ENCODE measurements at regions not wholly inside any gene's neighbourhood (a gene's known extent, or its start where the extent isn't known, plus 50 kb on each side); places are given as distances from the start of the nearest gene placed in this dataset.

GRCh38 chr10:36533861-36534260, 591.5 kb upstream of the ANKRD30A start:
- no peak overlapping the region for H3K4me2 ChIP-seq (ENCODE audit: extremely low read depth, insufficient read depth, low read length)
- no peak overlapping the region for H3K9ac ChIP-seq (ENCODE audit: insufficient read depth, low read length)
- no peaks in the 10 kb centered on the region for H3K9me3 ChIP-seq (ENCODE audit: control insufficient read depth, insufficient read depth, low read depth, low read length)
- H3K4me3 ChIP-seq (replicated peaks in 1 of 4; ENCODE audit: control extremely low read depth in 1 of 4, insufficient read depth in 1 of 4, low read depth in 3 of 4, low read length in 4 of 4) = no peak overlapping the region
- H3K27me3 ChIP-seq (ENCODE audit: control insufficient read depth, insufficient read depth, low read length) = no peaks in the 10 kb centered on the region
- H3K27ac ChIP-seq (ENCODE audit: insufficient read depth, low read length) = no peak overlapping the region
- no peaks in the 10 kb centered on the region for H3K4me1 ChIP-seq (ENCODE audit: control insufficient read depth, extremely low read depth, insufficient read depth, low read length)
- TF ChIP-seq CTCF (conservative IDR thresholded peaks at IDR 0.05 in 1 of 2, IDR thresholded peaks at IDR 0.05 in 1 of 2; ENCODE audit: low read depth in 1 of 2, low read length in 2 of 2) (no peak), EZH2 (IDR thresholded peaks at IDR 0.05; ENCODE audit: low read length, missing control alignments) (no peak)
- no peaks in the 10 kb centered on the region for H3K36me3 ChIP-seq (ENCODE audit: control insufficient read depth, insufficient read depth, low read length)
- H2AFZ ChIP-seq (ENCODE audit: low read length) = no peak overlapping the region
- H3K79me2 ChIP-seq (ENCODE audit: control insufficient read depth, insufficient read depth, low read length) = no peaks in the 10 kb centered on the region
- DNase-seq (ENCODE audit: low read depth in 2 of 2) = no peak
- no peaks in the 10 kb centered on the region for H4K20me1 ChIP-seq (ENCODE audit: control insufficient read depth, extremely low read depth, insufficient read depth, low read length)

DNA sequence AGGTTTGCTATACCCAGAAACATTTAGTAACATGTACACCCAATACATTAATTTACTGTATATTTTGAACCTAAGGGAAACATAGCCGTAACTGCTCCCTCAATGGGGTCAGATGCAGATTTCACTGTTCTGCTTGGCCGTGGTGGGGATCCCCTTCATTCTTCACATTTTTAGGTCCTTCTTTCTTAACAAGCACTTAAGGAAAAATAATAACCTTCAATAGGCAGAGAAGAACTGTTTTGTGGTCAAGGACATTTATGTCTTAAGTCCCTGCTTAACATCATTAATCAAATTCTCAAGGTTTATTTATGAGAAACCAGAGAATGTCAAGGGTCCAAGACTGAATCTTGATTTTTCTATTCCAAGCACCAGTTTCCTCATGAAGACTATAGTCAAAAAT, 592.1 kb upstream of the ANKRD30A start:
- Histone ChIP-seq H2AFZ (ENCODE audit: low read length) (no peak overlapping the region), H3K4me3 (replicated peaks in 1 of 4; ENCODE audit: control extremely low read depth in 1 of 4, insufficient read depth in 1 of 4, low read depth in 3 of 4, low read length in 4 of 4) (no peak overlapping the region), H3K27me3 (ENCODE audit: control insufficient read depth, insufficient read depth, low read length) (no peaks in the 10 kb centered on the region), H3K36me3 (ENCODE audit: control insufficient read depth, insufficient read depth, low read length) (no peaks in the 10 kb centered on the region), H3K27ac (ENCODE audit: insufficient read depth, low read length) (no peak overlapping the region), H3K79me2 (ENCODE audit: control insufficient read depth, insufficient read depth, low read length) (no peaks in the 10 kb centered on the region), H3K9me3 (ENCODE audit: control insufficient read depth, insufficient read depth, low read depth, low read length) (no peaks in the 10 kb centered on the region), H3K4me1 (ENCODE audit: control insufficient read depth, extremely low read depth, insufficient read depth, low read length) (no peaks in the 10 kb centered on the region), H3K9ac (ENCODE audit: insufficient read depth, low read length) (no peak overlapping the region), H4K20me1 (ENCODE audit: control insufficient read depth, extremely low read depth, insufficient read depth, low read length) (no peaks in the 10 kb centered on the region), H3K4me2 (ENCODE audit: extremely low read depth, insufficient read depth, low read length) (no peak overlapping the region)
- DNase-seq (ENCODE audit: low read depth in 2 of 2) = no peak
- TF ChIP-seq EZH2 (IDR thresholded peaks at IDR 0.05; ENCODE audit: low read length, missing control alignments) (no peak), CTCF (conservative IDR thresholded peaks at IDR 0.05 in 1 of 2, IDR thresholded peaks at IDR 0.05 in 1 of 2; ENCODE audit: low read depth in 1 of 2, low read length in 2 of 2) (no peak)

- H3K79me2 ChIP-seq (ENCODE audit: control insufficient read depth, insufficient read depth, low read length) = no peaks in the 10 kb centered on the region
- H2AFZ ChIP-seq (ENCODE audit: low read length) = no peak overlapping the region
- H3K27me3 ChIP-seq (ENCODE audit: control insufficient read depth, insufficient read depth, low read length) = no peaks in the 10 kb centered on the region
- H3K9me3 ChIP-seq (ENCODE audit: control insufficient read depth, insufficient read depth, low read depth, low read length) = no peaks in the 10 kb centered on the region
- H4K20me1 ChIP-seq (ENCODE audit: control insufficient read depth, extremely low read depth, insufficient read depth, low read length) = no peaks in the 10 kb centered on the region
- H3K4me3 ChIP-seq (replicated peaks in 1 of 4; ENCODE audit: control extremely low read depth in 1 of 4, insufficient read depth in 1 of 4, low read depth in 3 of 4, low read length in 4 of 4) = no peak overlapping the region
- no peak overlapping the region for H3K4me2 ChIP-seq (ENCODE audit: extremely low read depth, insufficient read depth, low read length)
- DNase-seq (ENCODE audit: low read depth in 2 of 2) = peak in 1 of 2 donors; percentile 38
- no peaks in the 10 kb centered on the region for H3K4me1 ChIP-seq (ENCODE audit: control insufficient read depth, extremely low read depth, insufficient read depth, low read length)
- H3K27ac ChIP-seq (ENCODE audit: insufficient read depth, low read length) = no peak overlapping the region
- no peak for TF ChIP-seq CTCF (conservative IDR thresholded peaks at IDR 0.05 in 1 of 2, IDR thresholded peaks at IDR 0.05 in 1 of 2; ENCODE audit: low read depth in 1 of 2, low read length in 2 of 2)
- no peak for TF ChIP-seq EZH2 (IDR thresholded peaks at IDR 0.05; ENCODE audit: low read length, missing control alignments)
- no peaks in the 10 kb centered on the region for H3K36me3 ChIP-seq (ENCODE audit: control insufficient read depth, insufficient read depth, low read length)
- H3K9ac ChIP-seq (ENCODE audit: insufficient read depth, low read length) = no peak overlapping the region
Observed at GRCh38 chr10:36531621-36532020, 593.8 kb upstream of the ANKRD30A start.

Data from fibroblast of lung (primary cell).